Ishikawa (cell line): ENCODE measurements at regions not wholly inside any gene's neighbourhood (a gene's known extent, or its start where the extent isn't known, plus 50 kb on each side); places are given as distances from the start of the nearest gene placed in this dataset.

Source experiments
- CEBPB ChIP-seq: IDR thresholded peaks from 2 replicates; pipeline ENCODE4 v1.6.1; 2012
- CREB1 ChIP-seq: IDR thresholded peaks from 2 replicates; pipeline ENCODE4 v1.6.1; 2012; ENCODE audit warnings: low read depth
- EGR1 ChIP-seq: IDR thresholded peaks from 2 replicates; pipeline ENCODE4 v1.6.1; 2012
- EP300 ChIP-seq: IDR thresholded peaks from 2 replicates; pipeline ENCODE4 v1.6.1; 2012; ENCODE audit warnings: borderline replicate concordance
- FOXM1 ChIP-seq: IDR thresholded peaks from 2 replicates; pipeline ENCODE4 v1.6.1; 2012; ENCODE audit warnings: low read depth, borderline replicate concordance
- NFIC ChIP-seq: IDR thresholded peaks from 2 replicates; pipeline ENCODE4 v1.6.1; 2012
- RAD21 ChIP-seq: IDR thresholded peaks from 2 replicates; pipeline ENCODE4 v1.6.1; 2012; ENCODE audit warnings: low read depth
- REST ChIP-seq: IDR thresholded peaks from 2 replicates; pipeline ENCODE4 v1.6.1; 2012; ENCODE audit warnings: low read depth, mild to moderate bottlenecking
- TAF1 ChIP-seq: IDR thresholded peaks from 2 replicates; pipeline ENCODE4 v1.6.1; 2012; ENCODE audit warnings: low read depth, mild to moderate bottlenecking
- TCF12 ChIP-seq: IDR thresholded peaks from 2 replicates; pipeline ENCODE4 v1.6.1; 2012; ENCODE audit warnings: low read depth
- TEAD4 ChIP-seq: IDR thresholded peaks from 2 replicates; pipeline ENCODE4 v1.6.1; 2012
- USF1 ChIP-seq: IDR thresholded peaks from 2 replicates; pipeline ENCODE4 v1.6.1; 2012
- YY1 ChIP-seq: IDR thresholded peaks from 2 replicates; pipeline ENCODE4 v1.6.1; 2012; ENCODE audit warnings: low read depth
- ZBTB7A ChIP-seq: IDR thresholded peaks from 2 replicates; pipeline ENCODE4 v1.6.1; 2012; ENCODE audit warnings: low read depth
- TF ChIP-seq, protein P1 (sequence below): IDR thresholded peaks from 2 replicates; pipeline ENCODE4 v1.6.1; 2012

DNA sequence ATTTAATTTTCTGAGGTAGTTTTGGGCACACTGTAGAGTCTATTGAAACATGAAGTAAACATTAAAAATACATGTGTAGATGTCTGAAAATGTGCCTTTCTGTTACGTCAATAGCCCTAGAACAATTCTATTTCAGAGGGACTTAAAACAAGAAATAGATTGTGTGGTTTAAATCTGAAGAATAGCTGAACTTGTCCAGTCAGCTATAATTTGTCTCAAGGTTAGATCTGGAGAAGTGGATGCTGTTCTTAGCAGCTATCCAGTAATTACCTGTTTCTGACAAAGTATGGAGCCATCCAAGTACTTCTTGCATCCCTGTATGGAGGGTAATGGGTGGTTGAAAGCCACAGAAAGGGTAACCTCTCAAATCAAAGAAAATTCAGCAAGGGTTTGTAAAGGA is 92.8 kb downstream of the SEPTIN7 start:
- TF ChIP-seq TEAD4 (no peak), EGR1 (no peak), NFIC (no peak), YY1 (no peak), FOXM1 (no peak), REST (no peak), CEBPB (no peak)

DNA sequence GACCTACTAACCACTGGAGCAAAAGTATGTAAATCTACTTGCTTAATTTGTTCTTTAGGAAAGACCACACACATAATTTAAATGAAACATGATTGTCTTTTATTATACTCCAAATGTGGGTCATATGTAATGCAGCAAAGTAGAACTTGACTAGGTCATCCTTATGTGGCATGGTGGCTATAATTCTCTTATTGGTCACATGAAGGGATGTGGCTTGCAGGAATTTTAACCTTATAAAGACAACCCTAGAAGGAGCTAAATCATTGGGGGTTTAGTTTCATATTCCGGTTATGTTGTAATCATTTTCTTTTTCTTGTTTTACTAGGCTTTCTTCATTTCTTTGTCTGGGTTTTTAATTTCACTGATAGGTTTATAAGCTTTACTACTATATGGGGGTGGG is 93.9 kb downstream of the SEPTIN7 start:
- TF ChIP-seq YY1 (no peak), FOXM1 (no peak), CREB1 (no peak), ZBTB7A (no peak), EP300 (no peak), RAD21 (no peak), TEAD4 (no peak), TCF12 (no peak), EGR1 (no peak), REST (no peak), TAF1 (no peak), USF1 (no peak), NFIC (no peak), CEBPB (no peak)
- TF ChIP-seq, protein P1, sequence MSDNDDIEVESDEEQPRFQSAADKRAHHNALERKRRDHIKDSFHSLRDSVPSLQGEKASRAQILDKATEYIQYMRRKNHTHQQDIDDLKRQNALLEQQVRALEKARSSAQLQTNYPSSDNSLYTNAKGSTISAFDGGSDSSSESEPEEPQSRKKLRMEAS = no peak

GRCh38 chr7:35900651-35901050 is 99.8 kb downstream of the SEPTIN7 start:
- TF ChIP-seq, protein P1 = no peak
- no peak for TF ChIP-seq CREB1
- TF ChIP-seq EP300 = no peak
- TF ChIP-seq REST = no peak
- no peak for TF ChIP-seq RAD21
- no peak for TF ChIP-seq NFIC
- TF ChIP-seq EGR1 = no peak
- no peak for TF ChIP-seq TCF12
- no peak for TF ChIP-seq TEAD4
- no peak for TF ChIP-seq USF1
- TF ChIP-seq CEBPB = no peak
- no peak for TF ChIP-seq FOXM1
- TF ChIP-seq YY1 = no peak
- no peak for TF ChIP-seq ZBTB7A
- TF ChIP-seq TAF1 = no peak

- TF ChIP-seq YY1 = no peak
- no peak for TF ChIP-seq EP300
- TF ChIP-seq CEBPB = no peak
- TF ChIP-seq CREB1 = no peak
- TF ChIP-seq TAF1 = no peak
- TF ChIP-seq FOXM1 = no peak
- TF ChIP-seq, protein P1 = no peak
- no peak for TF ChIP-seq REST
Measured at GRCh38 chr7:35905555-35905954, 104.7 kb downstream of the SEPTIN7 start.
